Large intestine (tissue), 3 donors: ENCODE measurements at regions not wholly inside any gene's neighbourhood (a gene's known extent, or its start where the extent isn't known, plus 50 kb on each side); places are given as distances from the start of the nearest gene placed in this dataset.

Source experiments
- DNase-seq, 2 donors: peaks; one replicate each; pipeline versions ENCODE4 v3.0.0 to v3.0.0-alpha.2; 2013
- H3K27ac ChIP-seq: one replicate; pipeline ENCODE4 v1.5.1; 2013; ENCODE audit warnings: low read length
- H3K27me3 ChIP-seq: 2 replicates; pipeline ENCODE4 v1.6.1; 2013; ENCODE audit warnings: low read length; ENCODE audit not compliant: control insufficient read depth, insufficient read depth
- H3K36me3 ChIP-seq: 2 replicates; pipeline ENCODE4 v1.6.1; 2013; ENCODE audit warnings: low read length; ENCODE audit not compliant: control insufficient read depth, insufficient read depth
- H3K4me1 ChIP-seq: one replicate; pipeline ENCODE4 v1.6.1; 2013; ENCODE audit warnings: low read length; ENCODE audit not compliant: control insufficient read depth, insufficient read depth
- H3K4me3 ChIP-seq: one replicate; pipeline ENCODE4 v1.5.1; 2013; ENCODE audit warnings: low read length
- H3K9me3 ChIP-seq: one replicate; pipeline ENCODE4 v1.6.1; 2013; ENCODE audit warnings: mild to moderate bottlenecking, low read depth, low read length, moderate library complexity; ENCODE audit not compliant: control insufficient read depth
- WGBS: methylation state at CpG from one replicate; pipeline ENCODE4 v1.1.5; 2013; ENCODE audit warnings: low lambda C conversion rate; ENCODE audit not compliant: insufficient coverage; 5-methylcytosine and 5-hydroxymethylcytosine counted together

DNA sequence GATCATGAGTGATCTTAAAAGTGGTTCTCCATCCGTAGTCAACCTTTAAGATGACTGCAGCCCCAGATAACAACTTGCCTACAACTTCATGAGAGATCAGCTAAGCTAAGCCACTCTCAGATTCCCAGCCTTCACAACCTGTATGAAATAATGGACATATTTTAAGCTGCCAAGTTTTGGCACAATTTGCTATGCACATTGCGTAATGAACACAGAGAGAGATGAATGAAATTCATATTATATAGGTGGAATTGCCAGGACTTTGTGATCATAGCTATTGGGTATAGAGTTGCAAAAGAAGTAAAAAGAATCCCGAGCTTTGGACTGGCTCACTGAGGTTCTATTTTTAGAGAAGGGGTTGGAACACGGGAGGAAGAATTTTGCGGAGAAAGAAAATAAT lies 59.1 kb upstream of the EGLN3 start:
- no peak overlapping the region for H3K4me3 ChIP-seq
- DNase-seq: no peak
- H3K4me1 ChIP-seq: no peaks in the 10 kb centered on the region
- H3K27ac ChIP-seq: no peak overlapping the region
- H3K36me3 ChIP-seq: no peaks in the 10 kb centered on the region
- H3K27me3 ChIP-seq: no peaks in the 10 kb centered on the region
- WGBS: 100% methylated on average over 1 of the region's 5 CpGs
- no peaks in the 10 kb centered on the region for H3K9me3 ChIP-seq

DNA sequence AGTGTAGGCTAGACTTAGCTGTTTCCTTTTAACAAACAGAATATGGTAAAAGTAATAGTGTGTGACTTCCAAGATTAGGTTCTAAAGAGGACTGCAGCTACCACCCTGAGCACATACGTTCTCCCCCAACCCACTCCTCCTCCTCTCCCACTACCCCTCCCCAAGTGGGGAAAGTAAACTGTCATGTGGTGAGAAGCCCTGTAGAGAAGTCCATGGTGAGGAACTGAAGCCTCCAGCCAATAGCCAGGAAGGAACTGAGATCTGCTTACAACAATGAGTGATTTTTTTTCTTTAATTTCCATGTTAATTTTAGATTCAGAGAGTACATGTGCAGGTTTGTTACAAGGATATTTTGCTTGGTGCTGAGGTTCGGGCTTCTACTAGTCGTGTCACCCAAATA lies 57.0 kb upstream of the EGLN3 start:
- H3K4me1 ChIP-seq: no peaks in the 10 kb centered on the region
- H3K27ac ChIP-seq: no peak overlapping the region
- DNase-seq: no peak
- 100% methylated on average over 1 of the region's 3 CpGs for WGBS
- no peak overlapping the region for H3K4me3 ChIP-seq
- H3K9me3 ChIP-seq: no peaks in the 10 kb centered on the region
- H3K27me3 ChIP-seq: no peaks in the 10 kb centered on the region
- no peaks in the 10 kb centered on the region for H3K36me3 ChIP-seq

DNA sequence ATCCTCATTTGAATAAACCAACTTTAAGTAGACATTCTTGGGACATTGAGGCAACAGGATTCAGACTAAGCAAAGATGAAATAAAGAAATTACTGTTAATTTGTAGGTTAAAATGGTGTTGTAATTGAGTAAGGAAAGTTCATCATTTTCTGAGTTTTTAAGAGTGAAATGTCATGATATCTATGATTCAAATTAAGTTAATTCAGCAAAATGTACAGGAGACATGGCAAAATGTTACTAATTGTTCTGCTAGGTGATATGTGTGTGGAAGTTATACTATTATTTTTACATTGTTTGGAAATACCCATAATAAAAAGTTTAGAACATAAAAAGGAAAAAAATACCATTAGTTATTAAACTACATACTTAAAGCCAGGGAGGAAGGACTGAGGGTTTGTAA lies 55.0 kb upstream of the EGLN3 start:
- H3K4me3 ChIP-seq: no peak overlapping the region
- no peaks in the 10 kb centered on the region for H3K36me3 ChIP-seq
- H3K9me3 ChIP-seq: no peaks in the 10 kb centered on the region
- no peaks in the 10 kb centered on the region for H3K4me1 ChIP-seq
- no peak overlapping the region for H3K27ac ChIP-seq
- no peak for DNase-seq
- no peaks in the 10 kb centered on the region for H3K27me3 ChIP-seq

DNA sequence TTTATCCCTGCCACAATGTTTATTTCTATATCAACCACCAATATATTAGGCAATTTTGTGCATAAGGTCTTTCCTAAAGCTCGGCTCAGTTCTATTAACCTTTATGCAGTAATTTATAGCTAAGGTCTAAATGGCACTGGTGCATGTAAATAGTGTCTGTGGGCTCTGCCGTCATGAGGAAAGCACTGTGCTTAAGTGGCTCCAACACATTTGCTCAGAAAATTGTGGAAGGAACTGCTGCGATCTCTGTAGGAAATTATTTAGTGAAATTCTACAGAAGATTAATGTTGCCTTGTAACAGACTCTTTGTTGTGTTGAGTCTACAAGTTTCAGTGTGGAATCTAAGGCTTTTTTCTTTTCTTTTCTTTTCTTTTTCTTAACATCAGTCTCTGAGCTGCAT lies 54.0 kb upstream of the EGLN3 start:
- Histone ChIP-seq H3K36me3 (no peaks in the 10 kb centered on the region), H3K27ac (no peak overlapping the region), H3K9me3 (no peaks in the 10 kb centered on the region), H3K4me1 (no peaks in the 10 kb centered on the region), H3K4me3 (no peak overlapping the region), H3K27me3 (no peaks in the 10 kb centered on the region)
- DNase-seq: no peak
- WGBS: no CpG with 5 or more reads among the region's 3 CpGs

DNA sequence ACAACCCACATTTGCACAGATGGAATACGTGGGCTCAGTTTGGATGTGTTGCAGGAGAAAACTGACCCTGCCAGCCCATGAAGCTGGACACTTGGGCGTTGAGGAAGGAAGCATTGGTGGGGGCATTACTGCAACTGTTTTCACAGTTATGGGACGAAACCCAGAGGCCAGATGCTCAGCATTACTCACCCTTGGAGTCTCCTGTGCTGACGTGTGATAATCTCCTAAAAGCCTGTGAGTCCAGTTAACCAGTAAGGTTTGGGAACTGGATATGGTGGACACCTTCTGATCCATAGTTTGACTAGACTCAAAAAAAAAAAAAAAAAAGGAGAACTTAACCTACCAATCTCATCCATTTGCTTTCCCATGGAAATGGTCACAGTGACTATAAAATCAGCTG lies 52.8 kb upstream of the EGLN3 start:
- no peaks in the 10 kb centered on the region for H3K36me3 ChIP-seq
- no peaks in the 10 kb centered on the region for H3K27me3 ChIP-seq
- no peak overlapping the region for H3K27ac ChIP-seq
- DNase-seq: no peak
- H3K9me3 ChIP-seq: no peaks in the 10 kb centered on the region
- no peak overlapping the region for H3K4me3 ChIP-seq
- H3K4me1 ChIP-seq: no peaks in the 10 kb centered on the region
- WGBS: no CpG with 5 or more reads among the region's 4 CpGs

DNA sequence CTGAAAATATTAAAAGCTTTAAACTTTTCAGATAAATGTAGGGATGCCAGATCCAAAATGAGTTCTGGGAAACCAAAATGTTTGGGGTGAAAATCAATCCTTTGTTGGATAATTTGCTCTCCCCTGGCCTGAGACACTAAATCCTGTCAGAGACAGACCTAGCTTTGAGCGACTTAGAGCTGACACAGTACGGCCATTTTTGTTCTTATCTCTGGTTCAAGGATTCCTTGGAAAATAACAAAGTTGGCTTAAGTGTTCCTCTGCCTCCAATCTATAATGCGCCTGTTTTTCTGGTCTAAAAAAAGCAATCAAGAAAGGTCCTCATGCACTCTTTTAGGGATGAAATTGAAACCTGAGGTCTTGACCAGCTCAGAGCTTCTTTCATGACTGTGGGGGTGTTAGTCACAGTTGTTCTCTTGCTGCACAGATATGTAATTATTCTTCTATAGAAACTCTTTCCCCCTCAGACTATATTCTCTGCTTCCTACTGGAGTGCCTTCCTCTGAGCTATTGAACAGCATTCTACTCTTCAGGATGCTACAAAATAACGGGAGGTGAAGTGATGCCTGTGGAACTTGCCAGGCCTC lies 52.3 kb upstream of the EGLN3 start:
- H3K4me1 ChIP-seq: no peaks in the 10 kb centered on the region
- WGBS: no CpG with 5 or more reads among the region's 4 CpGs
- H3K4me3 ChIP-seq: no peak overlapping the region
- DNase-seq: no peak
- no peaks in the 10 kb centered on the region for H3K36me3 ChIP-seq
- no peaks in the 10 kb centered on the region for H3K9me3 ChIP-seq
- H3K27me3 ChIP-seq: no peaks in the 10 kb centered on the region
- no peak overlapping the region for H3K27ac ChIP-seq
